ENCODE measurements at regions not wholly inside any gene's neighbourhood (a gene's known extent, or its start where the extent isn't known, plus 50 kb on each side); places are given as distances from the start of the nearest gene placed in this dataset.

DNA sequence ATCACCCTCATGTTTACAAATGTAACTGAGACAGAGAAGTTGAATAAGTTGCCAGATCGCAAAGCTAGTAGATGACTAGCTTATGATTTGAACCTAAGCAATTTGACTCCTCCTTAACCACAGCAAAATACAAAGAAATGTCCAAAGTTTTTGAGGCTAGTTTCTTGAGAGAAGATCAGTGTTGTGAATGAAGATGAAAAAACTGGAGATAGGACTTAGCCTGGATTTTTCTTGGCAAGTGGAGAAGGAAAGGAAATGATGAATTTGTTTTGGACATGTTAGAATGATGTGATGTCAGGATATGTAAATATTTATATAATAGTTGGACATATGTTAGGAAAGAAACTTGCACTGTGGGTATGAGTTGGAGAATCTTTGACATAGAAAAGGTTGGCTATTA, 149.8 kb downstream of the LSMEM1 start:
- TF ChIP-seq, protein P1, sequence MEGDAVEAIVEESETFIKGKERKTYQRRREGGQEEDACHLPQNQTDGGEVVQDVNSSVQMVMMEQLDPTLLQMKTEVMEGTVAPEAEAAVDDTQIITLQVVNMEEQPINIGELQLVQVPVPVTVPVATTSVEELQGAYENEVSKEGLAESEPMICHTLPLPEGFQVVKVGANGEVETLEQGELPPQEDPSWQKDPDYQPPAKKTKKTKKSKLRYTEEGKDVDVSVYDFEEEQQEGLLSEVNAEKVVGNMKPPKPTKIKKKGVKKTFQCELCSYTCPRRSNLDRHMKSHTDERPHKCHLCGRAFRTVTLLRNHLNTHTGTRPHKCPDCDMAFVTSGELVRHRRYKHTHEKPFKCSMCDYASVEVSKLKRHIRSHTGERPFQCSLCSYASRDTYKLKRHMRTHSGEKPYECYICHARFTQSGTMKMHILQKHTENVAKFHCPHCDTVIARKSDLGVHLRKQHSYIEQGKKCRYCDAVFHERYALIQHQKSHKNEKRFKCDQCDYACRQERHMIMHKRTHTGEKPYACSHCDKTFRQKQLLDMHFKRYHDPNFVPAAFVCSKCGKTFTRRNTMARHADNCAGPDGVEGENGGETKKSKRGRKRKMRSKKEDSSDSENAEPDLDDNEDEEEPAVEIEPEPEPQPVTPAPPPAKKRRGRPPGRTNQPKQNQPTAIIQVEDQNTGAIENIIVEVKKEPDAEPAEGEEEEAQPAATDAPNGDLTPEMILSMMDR (IDR thresholded peaks at IDR 0.05) = no peak
- no peak for TF ChIP-seq POLR2A (IDR thresholded peaks at IDR 0.05)

All from prostate gland (tissue), 2 donors.